HEK293 (cell line): ENCODE measurements at regions not wholly inside any gene's neighbourhood (a gene's known extent, or its start where the extent isn't known, plus 50 kb on each side); places are given as distances from the start of the nearest gene placed in this dataset.

Experiments
- CTCF ChIA-PET: fragments of 350-600 bp; formaldehyde crosslinking; extraction: SDS; loops from one replicate; lab custom pipeline; 2021; ENCODE audit warnings: antibody characterized with exemption; lab: Yijun Ruan, JAX
- POLR2A ChIA-PET: fragments of 300-600 bp; formaldehyde crosslinking; extraction: SDS; loops from one replicate; lab custom pipeline; 2020; ENCODE audit warnings: antibody characterized with exemption, inconsistent platforms; lab: Yijun Ruan, JAX
- H3K27ac ChIP-seq: fragments of 200-500 bp; sonication (Bioruptor generic); 2 replicates; pipeline ENCODE4 v1.5.1; 2014; ENCODE audit warnings: low read depth, low read length, control low read depth, inconsistent platforms; ENCODE audit errors: extremely low read depth
- H3K36me3 ChIP-seq, 2 experiments: fragments of 200-500 bp in 1 of 2; sonication (Bioruptor generic) in 1 of 2; 1 replicate in 1 of 2; 2 replicates in 1 of 2; pipeline ENCODE4 v1.5.1; 2014 to 2017; ENCODE audit warnings: inconsistent platforms in 2 of 2, low read length in 2 of 2; ENCODE audit not compliant: control insufficient read depth in 2 of 2, insufficient read depth in 1 of 2
- H3K4me1 ChIP-seq: fragments of 200-500 bp; sonication (Bioruptor generic); 2 replicates; pipeline ENCODE4 v1.5.1; 2014; ENCODE audit warnings: mild to moderate bottlenecking, low read length, inconsistent platforms; ENCODE audit not compliant: control insufficient read depth, insufficient read depth
- H3K4me3 ChIP-seq: 2 replicates; pipeline ENCODE4 v1.5.1; 2011; ENCODE audit warnings: low read depth, mild to moderate bottlenecking, control low read depth, low read length, moderate library complexity
- H3K9me3 ChIP-seq: fragments of 200-500 bp; sonication (Bioruptor generic); 2 replicates; pipeline ENCODE4 v1.5.1; 2014; ENCODE audit warnings: low read depth, low read length, inconsistent platforms; ENCODE audit not compliant: control insufficient read depth, insufficient read depth
- KLF7 ChIP-seq: fragments of 450-650 bp; formaldehyde crosslinking; IDR thresholded peaks from 2 replicates; pipeline ENCODE4 v1.5.1; 2016; ENCODE audit warnings: missing biosample characterization, missing genetic modification characterization, borderline replicate concordance
- SP7 ChIP-seq: fragments of 450-650 bp; formaldehyde crosslinking; IDR thresholded peaks from 2 replicates; pipeline ENCODE4 v1.5.1; 2016; ENCODE audit warnings: missing biosample characterization, missing genetic modification characterization
- ZBTB17 ChIP-seq: fragments of 450-650 bp; formaldehyde crosslinking; IDR thresholded peaks from 2 replicates; pipeline ENCODE4 v1.5.1; 2016; ENCODE audit warnings: missing biosample characterization, missing genetic modification characterization
- ZBTB21 ChIP-seq: fragments of 450-650 bp; formaldehyde crosslinking; IDR thresholded peaks from 2 replicates; pipeline ENCODE4 v1.5.1; 2017; ENCODE audit warnings: missing biosample characterization, missing genetic modification characterization
- ZNF112 ChIP-seq: fragments of 450-650 bp; formaldehyde crosslinking; IDR thresholded peaks from 2 replicates; pipeline ENCODE4 v1.5.0; 2017; ENCODE audit warnings: missing biosample characterization, missing genetic modification characterization
- ZNF121 ChIP-seq: fragments of 450-650 bp; formaldehyde crosslinking; IDR thresholded peaks from 2 replicates; pipeline ENCODE4 v1.5.1; 2016; ENCODE audit warnings: missing biosample characterization, missing genetic modification characterization
- ZNF132 ChIP-seq: fragments of 450-650 bp; formaldehyde crosslinking; IDR thresholded peaks from 2 replicates; pipeline ENCODE4 v1.5.1; 2017; ENCODE audit warnings: missing biosample characterization, missing genetic modification characterization, borderline replicate concordance
- ZNF175 ChIP-seq: fragments of 450-650 bp; formaldehyde crosslinking; IDR thresholded peaks from 2 replicates; pipeline ENCODE4 v1.5.1; 2016; ENCODE audit warnings: missing biosample characterization, missing genetic modification characterization
- ZNF24 ChIP-seq: fragments of 450-650 bp; formaldehyde crosslinking; IDR thresholded peaks from 2 replicates; pipeline ENCODE4 v1.5.1; 2016; ENCODE audit warnings: missing biosample characterization, missing genetic modification characterization
- ZNF585B ChIP-seq: fragments of 450-650 bp; formaldehyde crosslinking; IDR thresholded peaks from 2 replicates; pipeline ENCODE4 v1.5.1; 2016; ENCODE audit warnings: missing biosample characterization, missing genetic modification characterization
- ZNF626 ChIP-seq: fragments of 450-650 bp; sonication (Bioruptor Pico); formaldehyde crosslinking; IDR thresholded peaks from 2 replicates; pipeline ENCODE4 v1.5.1; 2018; ENCODE audit warnings: missing biosample characterization, missing genetic modification characterization, inconsistent platforms
- ZNF664 ChIP-seq: fragments of 450-650 bp; formaldehyde crosslinking; IDR thresholded peaks from 2 replicates; pipeline ENCODE4 v1.5.1; 2016; ENCODE audit warnings: missing biosample characterization, missing genetic modification characterization
- ZNF670 ChIP-seq: fragments of 450-650 bp; formaldehyde crosslinking; IDR thresholded peaks from 2 replicates; pipeline ENCODE4 v1.5.1; 2016; ENCODE audit warnings: missing biosample characterization, missing genetic modification characterization, low read depth
- ZNF791 ChIP-seq: fragments of 450-650 bp; formaldehyde crosslinking; IDR thresholded peaks from 2 replicates; pipeline ENCODE4 v1.5.1; 2016; ENCODE audit warnings: missing biosample characterization, missing genetic modification characterization
- TF ChIP-seq, protein P1 (sequence below): fragments of 450-650 bp; formaldehyde crosslinking; IDR thresholded peaks from 2 replicates; pipeline ENCODE4 v1.5.1; 2017; ENCODE audit warnings: missing biosample characterization, missing genetic modification characterization
- TF ChIP-seq, protein P2 (sequence below): fragments of 450-650 bp; IDR thresholded peaks from 2 replicates; pipeline ENCODE4 v1.5.1; 2018; ENCODE audit warnings: missing biosample characterization, mild to moderate bottlenecking, missing genetic modification characterization
- TF ChIP-seq, protein P3 (sequence below): fragments of 450-650 bp; formaldehyde crosslinking; IDR thresholded peaks from 2 replicates; pipeline ENCODE4 v1.5.1; 2016; ENCODE audit warnings: missing biosample characterization, missing genetic modification characterization, borderline replicate concordance
- TF ChIP-seq, protein P4 (sequence below): fragments of 450-650 bp; formaldehyde crosslinking; IDR thresholded peaks from 2 replicates; pipeline ENCODE4 v1.5.1; 2016; ENCODE audit warnings: missing biosample characterization, missing genetic modification characterization
- TF ChIP-seq, protein P5 (sequence below): fragments of 450-650 bp; formaldehyde crosslinking; IDR thresholded peaks from 2 replicates; pipeline ENCODE4 v1.5.1; 2017; ENCODE audit warnings: missing biosample characterization, mild to moderate bottlenecking, missing genetic modification characterization, moderate library complexity
- TF ChIP-seq, protein P6 (sequence below): fragments of 450-650 bp; formaldehyde crosslinking; IDR thresholded peaks from 2 replicates; pipeline ENCODE4 v1.5.1; 2016; ENCODE audit warnings: missing biosample characterization, missing genetic modification characterization

DNA sequence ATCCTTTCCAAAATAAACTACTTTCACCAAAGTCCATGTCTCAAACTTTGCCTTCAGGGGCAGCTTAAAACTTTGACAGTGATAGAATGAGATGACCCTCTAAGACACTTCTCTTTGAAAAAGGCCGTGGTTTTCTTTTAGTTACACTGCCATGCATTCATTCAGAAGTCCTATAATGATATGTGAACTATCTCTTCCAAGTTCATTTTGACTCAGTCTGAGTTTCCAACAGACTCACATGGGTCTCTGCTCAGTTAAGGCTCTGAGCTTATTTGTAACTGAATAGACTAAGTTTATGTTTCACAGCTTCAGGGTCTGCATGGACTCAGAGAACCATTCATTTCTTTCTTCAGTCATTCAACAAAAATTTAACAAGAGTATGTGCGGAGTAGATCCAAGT is 208.9 kb upstream of the PRSS1 start:
- ChIA-PET CTCF (interaction anchor here (0.8 to 1.8 kb wide), 3 partner anchors 18 to 45 kb away, joined by 3 to 6 read pairs (median 4); no protein-coding TSS in a partner anchor), POLR2A (no interaction called here)
- H3K36me3 ChIP-seq, result no peaks in the 10 kb centered on the region
- no peak overlapping the region for H3K4me3 ChIP-seq
- no peak overlapping the region for H3K27ac ChIP-seq
- no peaks in the 10 kb centered on the region for H3K4me1 ChIP-seq
- TF ChIP-seq ZNF112 (tag by site-specific recombination) (no peak), KLF7 (no peak), ZNF24 (no peak), ZBTB21 (tag by site-specific recombination) (no peak), ZBTB17 (tag by site-specific recombination) (no peak), ZNF791 (tag by site-specific recombination) (no peak), ZNF664 (tag by site-specific recombination) (no peak), SP7 (no peak), ZNF670 (tag by site-specific recombination) (no peak)
- TF ChIP-seq, protein P1, sequence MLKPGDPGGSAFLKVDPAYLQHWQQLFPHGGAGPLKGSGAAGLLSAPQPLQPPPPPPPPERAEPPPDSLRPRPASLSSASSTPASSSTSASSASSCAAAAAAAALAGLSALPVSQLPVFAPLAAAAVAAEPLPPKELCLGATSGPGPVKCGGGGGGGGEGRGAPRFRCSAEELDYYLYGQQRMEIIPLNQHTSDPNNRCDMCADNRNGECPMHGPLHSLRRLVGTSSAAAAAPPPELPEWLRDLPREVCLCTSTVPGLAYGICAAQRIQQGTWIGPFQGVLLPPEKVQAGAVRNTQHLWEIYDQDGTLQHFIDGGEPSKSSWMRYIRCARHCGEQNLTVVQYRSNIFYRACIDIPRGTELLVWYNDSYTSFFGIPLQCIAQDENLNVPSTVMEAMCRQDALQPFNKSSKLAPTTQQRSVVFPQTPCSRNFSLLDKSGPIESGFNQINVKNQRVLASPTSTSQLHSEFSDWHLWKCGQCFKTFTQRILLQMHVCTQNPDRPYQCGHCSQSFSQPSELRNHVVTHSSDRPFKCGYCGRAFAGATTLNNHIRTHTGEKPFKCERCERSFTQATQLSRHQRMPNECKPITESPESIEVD, result no peak
- TF ChIP-seq, protein P2, sequence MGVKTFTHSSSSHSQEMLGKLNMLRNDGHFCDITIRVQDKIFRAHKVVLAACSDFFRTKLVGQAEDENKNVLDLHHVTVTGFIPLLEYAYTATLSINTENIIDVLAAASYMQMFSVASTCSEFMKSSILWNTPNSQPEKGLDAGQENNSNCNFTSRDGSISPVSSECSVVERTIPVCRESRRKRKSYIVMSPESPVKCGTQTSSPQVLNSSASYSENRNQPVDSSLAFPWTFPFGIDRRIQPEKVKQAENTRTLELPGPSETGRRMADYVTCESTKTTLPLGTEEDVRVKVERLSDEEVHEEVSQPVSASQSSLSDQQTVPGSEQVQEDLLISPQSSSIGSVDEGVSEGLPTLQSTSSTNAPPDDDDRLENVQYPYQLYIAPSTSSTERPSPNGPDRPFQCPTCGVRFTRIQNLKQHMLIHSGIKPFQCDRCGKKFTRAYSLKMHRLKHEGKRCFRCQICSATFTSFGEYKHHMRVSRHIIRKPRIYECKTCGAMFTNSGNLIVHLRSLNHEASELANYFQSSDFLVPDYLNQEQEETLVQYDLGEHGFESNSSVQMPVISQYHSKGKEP (tag by site-specific recombination), result no peak
- TF ChIP-seq, protein P3, sequence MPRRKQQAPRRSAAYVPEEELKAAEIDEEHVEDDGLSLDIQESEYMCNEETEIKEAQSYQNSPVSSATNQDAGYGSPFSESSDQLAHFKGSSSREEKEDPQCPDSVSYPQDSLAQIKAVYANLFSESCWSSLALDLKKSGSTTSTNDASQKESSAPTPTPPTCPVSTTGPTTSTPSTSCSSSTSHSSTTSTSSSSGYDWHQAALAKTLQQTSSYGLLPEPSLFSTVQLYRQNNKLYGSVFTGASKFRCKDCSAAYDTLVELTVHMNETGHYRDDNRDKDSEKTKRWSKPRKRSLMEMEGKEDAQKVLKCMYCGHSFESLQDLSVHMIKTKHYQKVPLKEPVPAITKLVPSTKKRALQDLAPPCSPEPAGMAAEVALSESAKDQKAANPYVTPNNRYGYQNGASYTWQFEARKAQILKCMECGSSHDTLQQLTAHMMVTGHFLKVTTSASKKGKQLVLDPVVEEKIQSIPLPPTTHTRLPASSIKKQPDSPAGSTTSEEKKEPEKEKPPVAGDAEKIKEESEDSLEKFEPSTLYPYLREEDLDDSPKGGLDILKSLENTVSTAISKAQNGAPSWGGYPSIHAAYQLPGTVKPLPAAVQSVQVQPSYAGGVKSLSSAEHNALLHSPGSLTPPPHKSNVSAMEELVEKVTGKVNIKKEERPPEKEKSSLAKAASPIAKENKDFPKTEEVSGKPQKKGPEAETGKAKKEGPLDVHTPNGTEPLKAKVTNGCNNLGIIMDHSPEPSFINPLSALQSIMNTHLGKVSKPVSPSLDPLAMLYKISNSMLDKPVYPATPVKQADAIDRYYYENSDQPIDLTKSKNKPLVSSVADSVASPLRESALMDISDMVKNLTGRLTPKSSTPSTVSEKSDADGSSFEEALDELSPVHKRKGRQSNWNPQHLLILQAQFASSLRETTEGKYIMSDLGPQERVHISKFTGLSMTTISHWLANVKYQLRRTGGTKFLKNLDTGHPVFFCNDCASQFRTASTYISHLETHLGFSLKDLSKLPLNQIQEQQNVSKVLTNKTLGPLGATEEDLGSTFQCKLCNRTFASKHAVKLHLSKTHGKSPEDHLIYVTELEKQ (tag by site-specific recombination), result no peak
- H3K9me3 ChIP-seq, result no peaks in the 10 kb centered on the region

DNA sequence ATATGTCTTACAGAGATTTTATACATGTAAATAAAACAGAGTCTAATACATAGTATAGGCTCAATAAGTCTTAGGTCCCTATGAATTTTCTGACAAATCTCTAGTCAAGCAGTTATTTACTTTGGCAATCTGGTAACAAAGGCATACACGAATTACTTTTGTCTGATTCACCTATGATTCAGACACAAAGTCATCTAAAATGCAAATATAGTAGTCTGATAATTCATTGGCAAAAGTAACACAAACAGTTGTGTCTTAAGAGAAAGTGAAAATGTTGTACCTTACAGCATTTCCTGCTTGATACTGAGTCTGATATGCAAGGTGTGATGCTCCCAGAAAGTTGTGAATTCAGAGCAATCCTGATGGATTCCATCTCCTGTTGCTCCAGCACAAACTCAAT is 209.4 kb upstream of the PRSS1 start:
- no peak for TF ChIP-seq ZNF121 (tag by site-specific recombination)
- no peak for TF ChIP-seq ZNF626 (tag by site-specific recombination)
- TF ChIP-seq ZNF132 (tag by site-specific recombination), result no peak
- TF ChIP-seq, protein P4, sequence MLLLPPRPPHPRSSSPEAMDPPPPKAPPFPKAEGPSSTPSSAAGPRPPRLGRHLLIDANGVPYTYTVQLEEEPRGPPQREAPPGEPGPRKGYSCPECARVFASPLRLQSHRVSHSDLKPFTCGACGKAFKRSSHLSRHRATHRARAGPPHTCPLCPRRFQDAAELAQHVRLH (tag by site-specific recombination), result no peak
- TF ChIP-seq, protein P5, sequence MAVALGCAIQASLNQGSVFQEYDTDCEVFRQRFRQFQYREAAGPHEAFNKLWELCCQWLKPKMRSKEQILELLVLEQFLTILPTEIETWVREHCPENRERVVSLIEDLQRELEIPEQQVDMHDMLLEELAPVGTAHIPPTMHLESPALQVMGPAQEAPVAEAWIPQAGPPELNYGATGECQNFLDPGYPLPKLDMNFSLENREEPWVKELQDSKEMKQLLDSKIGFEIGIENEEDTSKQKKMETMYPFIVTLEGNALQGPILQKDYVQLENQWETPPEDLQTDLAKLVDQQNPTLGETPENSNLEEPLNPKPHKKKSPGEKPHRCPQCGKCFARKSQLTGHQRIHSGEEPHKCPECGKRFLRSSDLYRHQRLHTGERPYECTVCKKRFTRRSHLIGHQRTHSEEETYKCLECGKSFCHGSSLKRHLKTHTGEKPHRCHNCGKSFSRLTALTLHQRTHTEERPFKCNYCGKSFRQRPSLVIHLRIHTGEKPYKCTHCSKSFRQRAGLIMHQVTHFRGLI (tag by site-specific recombination), result no peak
- TF ChIP-seq ZNF175 (tag by site-specific recombination), result no peak
- TF ChIP-seq, protein P6, sequence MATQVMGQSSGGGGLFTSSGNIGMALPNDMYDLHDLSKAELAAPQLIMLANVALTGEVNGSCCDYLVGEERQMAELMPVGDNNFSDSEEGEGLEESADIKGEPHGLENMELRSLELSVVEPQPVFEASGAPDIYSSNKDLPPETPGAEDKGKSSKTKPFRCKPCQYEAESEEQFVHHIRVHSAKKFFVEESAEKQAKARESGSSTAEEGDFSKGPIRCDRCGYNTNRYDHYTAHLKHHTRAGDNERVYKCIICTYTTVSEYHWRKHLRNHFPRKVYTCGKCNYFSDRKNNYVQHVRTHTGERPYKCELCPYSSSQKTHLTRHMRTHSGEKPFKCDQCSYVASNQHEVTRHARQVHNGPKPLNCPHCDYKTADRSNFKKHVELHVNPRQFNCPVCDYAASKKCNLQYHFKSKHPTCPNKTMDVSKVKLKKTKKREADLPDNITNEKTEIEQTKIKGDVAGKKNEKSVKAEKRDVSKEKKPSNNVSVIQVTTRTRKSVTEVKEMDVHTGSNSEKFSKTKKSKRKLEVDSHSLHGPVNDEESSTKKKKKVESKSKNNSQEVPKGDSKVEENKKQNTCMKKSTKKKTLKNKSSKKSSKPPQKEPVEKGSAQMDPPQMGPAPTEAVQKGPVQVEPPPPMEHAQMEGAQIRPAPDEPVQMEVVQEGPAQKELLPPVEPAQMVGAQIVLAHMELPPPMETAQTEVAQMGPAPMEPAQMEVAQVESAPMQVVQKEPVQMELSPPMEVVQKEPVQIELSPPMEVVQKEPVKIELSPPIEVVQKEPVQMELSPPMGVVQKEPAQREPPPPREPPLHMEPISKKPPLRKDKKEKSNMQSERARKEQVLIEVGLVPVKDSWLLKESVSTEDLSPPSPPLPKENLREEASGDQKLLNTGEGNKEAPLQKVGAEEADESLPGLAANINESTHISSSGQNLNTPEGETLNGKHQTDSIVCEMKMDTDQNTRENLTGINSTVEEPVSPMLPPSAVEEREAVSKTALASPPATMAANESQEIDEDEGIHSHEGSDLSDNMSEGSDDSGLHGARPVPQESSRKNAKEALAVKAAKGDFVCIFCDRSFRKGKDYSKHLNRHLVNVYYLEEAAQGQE (tag by site-specific recombination), result no peak
- TF ChIP-seq ZNF585B (tag by site-specific recombination), result no peak
- TF ChIP-seq, protein P2 (tag by site-specific recombination), result no peak
- Histone ChIP-seq H3K27ac (no peak overlapping the region), H3K4me3 (no peak overlapping the region), H3K4me1 (no peaks in the 10 kb centered on the region), H3K36me3 (no peaks in the 10 kb centered on the region), H3K9me3 (no peaks in the 10 kb centered on the region)
- ChIA-PET CTCF (interaction anchor here (0.6 kb wide), 1 partner anchor 674 kb away, joined by 3 read pairs; no protein-coding TSS in a partner anchor), POLR2A (no interaction called here)
